GM13977 (cell line): ENCODE measurements at regions not wholly inside any gene's neighbourhood (a gene's known extent, or its start where the extent isn't known, plus 50 kb on each side); places are given as distances from the start of the nearest gene placed in this dataset.

Experiments used
- DNase-seq: peaks from one replicate; pipeline ENCODE4 v3.0.0; 2012; ENCODE audit warnings: low spot score
- CTCF ChIP-seq: IDR thresholded peaks from 2 replicates; pipeline ENCODE4 v1.5.1; 2012; ENCODE audit warnings: mild to moderate bottlenecking, control low read depth; ENCODE audit not compliant: insufficient read depth; ENCODE audit errors: extremely low read depth, missing control alignments
- in situ Hi-C: fragments of 300-500 bp; cut with MboI; formaldehyde crosslinking; loops from one replicate; pipeline ENCODE4 v1.12.0; 2022; ENCODE audit warnings: low sequenced_read_pairs, low pct_unique_long_range_greater_than_20kb, mixed read lengths, inconsistent platforms; ENCODE audit not compliant: unreplicated experiment

- no peak for TF ChIP-seq CTCF
- DNase-seq: no peak
- in situ Hi-C loops: loop anchor here (25.0 kb wide), 1 partner anchor 425 kb away; no protein-coding TSS in a partner anchor
Measured at GRCh38 chr7:26511866-26512265, 220.2 kb downstream of the SNX10 start.

- no peak for DNase-seq
- TF ChIP-seq CTCF: no peak
- in situ Hi-C loops: loop anchor here (25.0 kb wide), 1 partner anchor 425 kb away; no protein-coding TSS in a partner anchor
Measured at GRCh38 chr7:26512737-26513136, 221.1 kb downstream of the SNX10 start.

GRCh38 chr7:26513948-26514347 lies 222.3 kb downstream of the SNX10 start:
- no peak for TF ChIP-seq CTCF
- DNase-seq: no peak
- in situ Hi-C loops: loop anchor here (25.0 kb wide), 1 partner anchor 427 kb away; no protein-coding TSS in a partner anchor

- in situ Hi-C loops: loop anchor here (25.0 kb wide), 1 partner anchor 427 kb away; no protein-coding TSS in a partner anchor
- DNase-seq: no peak
- TF ChIP-seq CTCF: no peak
Measured at GRCh38 chr7:26514633-26515032, 223.0 kb downstream of the SNX10 start.

- DNase-seq: no peak
Measured at GRCh38 chr7:26515314-26515842, 223.7 kb downstream of the SNX10 start.

GRCh38 chr7:26520483-26520882 lies 228.8 kb downstream of the SNX10 start:
- in situ Hi-C loops: loop anchor here (25.0 kb wide), 1 partner anchor 433 kb away; no protein-coding TSS in a partner anchor
- no peak for DNase-seq
- no peak for TF ChIP-seq CTCF

More at GRCh38 chr7:26515314-26515842, 223.7 kb downstream of the SNX10 start:
- no peak for TF ChIP-seq CTCF
- in situ Hi-C loops: loop anchor here (25.0 kb wide), 1 partner anchor 428 kb away; no protein-coding TSS in a partner anchor

- no peak for DNase-seq
- TF ChIP-seq CTCF: no peak
- in situ Hi-C loops: loop anchor here (25.0 kb wide), 1 partner anchor 435 kb away; no protein-coding TSS in a partner anchor
Measured at GRCh38 chr7:26522633-26523032, 231.0 kb downstream of the SNX10 start.
